ENCODE measurements at regions not wholly inside any gene's neighbourhood (a gene's known extent, or its start where the extent isn't known, plus 50 kb on each side); places are given as distances from the start of the nearest gene placed in this dataset.

- intact Hi-C loops (cut with DNase I): loop anchor here (5.0 to 10.0 kb wide), 3 partner anchors 38 to 386 kb away; no protein-coding TSS in a partner anchor
- ATAC-seq (no peak), DNase-seq (ENCODE audit: missing footprints) (no peak)
Measured at GRCh38 chr1:221200464-221200863, 321.2 kb downstream of the HLX start.

DNA sequence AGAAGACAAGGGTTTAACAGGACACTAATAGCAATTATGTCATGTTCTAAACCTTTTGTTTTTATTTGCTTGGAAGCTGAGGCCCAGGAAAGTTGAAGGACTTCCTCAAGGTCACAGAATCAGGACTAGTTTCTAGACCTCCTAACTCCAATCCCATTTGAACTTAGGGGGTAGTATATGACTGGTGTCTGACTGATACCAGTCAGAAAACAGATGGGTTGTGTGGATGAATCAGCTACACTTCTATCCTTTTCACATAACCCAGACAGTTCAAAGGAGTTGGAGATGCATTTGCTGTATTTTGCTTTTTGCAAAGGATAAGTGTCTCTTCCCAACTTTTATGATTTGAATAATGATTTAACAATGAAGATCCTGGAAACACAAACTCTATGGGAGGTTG is 322.5 kb downstream of the HLX start:
- intact Hi-C loops (cut with DNase I): loop anchor here (2.0 to 10.0 kb wide), 4 partner anchors 39 to 387 kb away; no protein-coding TSS in a partner anchor
- ATAC-seq (no peak), DNase-seq (ENCODE audit: missing footprints) (no peak)

DNA sequence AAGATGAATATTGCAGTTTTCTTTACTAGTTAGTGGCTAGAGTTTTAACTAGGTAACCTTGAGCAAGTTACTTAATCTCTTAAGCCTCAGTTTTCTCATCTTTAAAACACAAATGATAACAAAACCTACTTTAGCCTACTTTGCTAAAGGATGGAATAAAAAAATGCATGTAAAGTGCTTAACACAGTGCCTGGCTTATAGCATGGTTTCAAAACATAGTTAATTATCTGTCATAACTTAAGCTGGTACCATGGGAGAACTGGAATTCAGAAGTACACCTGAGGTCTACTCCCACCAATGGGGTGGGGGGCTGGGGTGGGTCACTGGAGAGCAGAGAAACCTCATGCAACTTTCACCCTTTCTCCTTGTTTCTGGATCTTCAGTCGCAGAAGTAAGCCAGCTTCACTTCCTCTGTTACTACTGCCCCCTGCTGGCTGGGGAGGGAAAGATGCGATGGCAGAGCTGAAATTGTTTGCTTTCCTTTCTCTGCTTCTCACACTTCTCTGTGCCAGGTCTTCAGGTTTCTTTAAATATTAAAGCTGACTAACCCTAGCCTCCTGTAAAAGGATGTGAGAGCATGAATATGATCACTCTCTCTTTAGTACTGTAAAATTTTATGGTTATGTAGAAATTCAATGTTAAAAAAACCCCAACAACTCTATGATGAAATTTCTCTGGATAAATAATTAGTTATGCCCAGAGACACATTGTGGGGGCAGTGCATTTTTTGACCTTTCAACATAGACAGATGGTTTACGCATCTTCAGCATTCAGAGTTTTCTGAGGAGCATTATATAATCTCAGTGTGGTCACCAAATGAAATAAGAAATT is 324.2 kb downstream of the HLX start:
- intact Hi-C loops (cut with DNase I): loop anchor here (2.0 to 10.0 kb wide), 7 partner anchors 27 to 389 kb away; no protein-coding TSS in a partner anchor
- ATAC-seq: peak; percentile 53

DNA sequence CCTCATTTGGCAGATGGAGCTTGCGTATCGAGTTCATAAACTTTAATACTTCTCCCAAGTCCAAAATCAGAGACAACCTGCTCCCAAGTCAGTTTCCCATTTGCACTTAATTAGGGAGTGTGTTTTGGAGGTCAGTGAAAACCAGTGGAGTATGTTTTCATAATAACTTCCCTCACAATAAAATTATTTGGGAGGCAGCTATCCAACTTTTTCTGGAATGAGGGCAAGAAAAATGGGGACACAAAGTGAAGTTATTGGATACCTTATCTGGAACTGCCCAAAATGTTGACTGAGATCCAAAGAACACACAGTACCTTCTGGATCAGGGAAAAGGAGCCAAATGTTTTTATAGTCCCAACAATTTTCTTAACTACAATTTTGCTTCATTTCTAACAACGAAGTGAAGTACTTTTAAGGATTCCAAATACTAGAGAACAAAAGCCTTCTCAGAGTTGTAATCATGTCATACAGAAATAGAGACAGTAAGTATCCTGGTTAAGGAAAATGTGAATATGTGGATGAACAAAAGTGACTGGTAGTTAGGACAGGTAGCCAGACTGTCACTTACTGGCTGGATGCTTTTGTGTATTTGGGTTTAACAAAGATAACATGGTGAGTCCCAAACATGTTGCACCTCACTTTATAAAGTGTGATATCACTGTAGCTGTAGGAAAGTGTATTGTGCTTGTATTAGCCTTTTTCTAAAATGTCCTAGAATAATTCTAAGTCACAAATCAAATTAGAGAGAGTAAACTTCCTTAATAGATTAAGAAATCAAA is 325.0 kb downstream of the HLX start:
- no peak for DNase-seq (ENCODE audit: missing footprints)
- intact Hi-C loops (cut with DNase I): loop anchor here (2.0 to 10.0 kb wide), 6 partner anchors 27 to 389 kb away; no protein-coding TSS in a partner anchor
- peak; percentile 91 for ATAC-seq

More for the DNA sequence above, 324.2 kb downstream of the HLX start:
- DNase-seq (ENCODE audit: missing footprints): peak; percentile 87

- DNase-seq (ENCODE audit: missing footprints): no peak
- no peak for ATAC-seq
- intact Hi-C loops (cut with DNase I): loop anchor here (10.0 kb wide), 2 partner anchors 229 to 391 kb away; no protein-coding TSS in a partner anchor
Measured at GRCh38 chr1:221206076-221206475, 326.8 kb downstream of the HLX start.

- intact Hi-C loops (cut with DNase I): no loop called here
- no peak for ATAC-seq
Measured at GRCh38 chr1:221212926-221213325, 333.7 kb downstream of the HLX start.

DNA sequence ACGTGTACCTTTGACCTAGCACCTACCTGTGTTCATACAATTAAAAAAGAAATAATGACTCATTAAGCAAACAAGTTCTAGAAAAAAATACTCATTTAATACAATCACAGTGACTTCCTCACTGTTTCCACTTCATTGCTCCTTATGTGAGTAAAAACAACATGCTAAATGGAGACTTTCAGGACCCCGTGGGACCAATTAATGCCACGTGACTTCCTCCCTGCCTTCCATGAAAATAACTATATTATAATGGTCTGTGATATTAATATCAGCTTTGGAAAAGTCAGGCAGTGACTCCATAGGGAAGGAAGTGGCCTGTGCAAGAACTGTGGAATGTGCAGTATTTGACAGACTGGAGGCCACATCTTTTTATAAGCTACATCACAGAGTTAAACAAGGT is 337.8 kb downstream of the HLX start:
- peak; percentile 45 for DNase-seq (ENCODE audit: missing footprints)
- peak; percentile 48 for ATAC-seq
- intact Hi-C loops (cut with DNase I): no loop called here

More at GRCh38 chr1:221212926-221213325, 333.7 kb downstream of the HLX start:
- no peak for DNase-seq (ENCODE audit: missing footprints)

DNA sequence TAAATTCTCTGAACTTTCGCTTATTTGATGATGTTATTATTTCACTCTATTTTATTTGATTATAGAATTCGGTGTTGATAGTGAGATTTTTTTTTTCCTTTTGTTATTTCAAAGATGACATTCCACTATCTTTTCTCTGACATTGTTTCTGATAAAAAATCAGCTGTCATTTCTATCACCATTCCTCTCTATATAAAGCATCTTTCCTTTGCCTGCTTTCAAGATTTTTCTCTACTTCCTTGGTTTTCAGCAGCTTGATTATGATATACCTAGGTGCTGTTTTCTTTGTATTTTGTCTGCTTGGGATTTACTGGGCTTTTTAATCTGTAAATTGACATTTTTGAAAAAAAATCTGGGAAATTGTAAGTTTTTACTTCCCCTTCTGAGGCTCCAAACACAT is 344.0 kb downstream of the HLX start:
- intact Hi-C loops (cut with DNase I): no loop called here
- no peak for DNase-seq (ENCODE audit: missing footprints)
- ATAC-seq: no peak

DNA sequence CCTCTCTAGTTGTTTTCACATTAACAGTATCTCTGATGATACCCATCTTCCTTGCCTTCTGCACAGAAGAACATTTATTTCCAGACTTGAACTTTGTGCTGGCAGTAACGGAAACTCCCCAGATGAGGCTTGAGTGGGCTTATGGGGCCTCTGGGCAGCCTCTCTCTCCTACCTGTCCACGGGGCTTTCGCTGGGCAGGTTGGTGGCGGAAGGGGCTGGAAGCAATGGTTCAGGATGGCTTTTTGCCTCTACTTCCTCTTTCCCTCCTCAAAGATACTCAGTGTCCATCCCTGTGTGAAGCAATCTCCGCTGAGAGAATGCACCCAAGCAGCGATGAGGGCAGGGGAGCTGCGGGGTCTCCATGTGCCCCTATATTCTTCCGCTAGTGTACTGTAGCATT is 348.2 kb downstream of the HLX start:
- no peak for DNase-seq (ENCODE audit: missing footprints)
- no peak for ATAC-seq
- intact Hi-C loops (cut with DNase I): no loop called here

- intact Hi-C loops (cut with DNase I): no loop called here
- no peak for DNase-seq (ENCODE audit: missing footprints)
Measured at GRCh38 chr1:221227872-221228337, 348.7 kb downstream of the HLX start.

DNA sequence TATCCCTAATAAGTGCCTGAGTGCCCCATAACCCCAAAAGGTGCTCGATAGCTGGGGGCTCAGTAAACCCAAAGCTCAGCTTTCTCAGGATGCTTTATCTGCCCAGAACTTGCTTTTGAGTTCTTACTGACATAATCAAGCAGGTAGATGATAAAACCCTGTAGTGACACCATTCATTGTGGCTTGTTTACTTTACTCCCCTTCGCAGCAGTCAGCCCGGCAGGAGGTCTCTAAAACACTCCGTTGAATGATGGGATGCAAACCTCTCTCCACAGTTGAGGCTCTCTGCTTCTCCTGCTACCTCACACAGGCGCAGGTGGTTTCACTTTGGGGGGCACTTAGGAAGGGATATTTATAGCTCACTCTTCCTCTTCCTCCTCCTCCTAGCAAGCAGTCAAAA is 349.4 kb downstream of the HLX start:
- DNase-seq (ENCODE audit: missing footprints) (no peak), ATAC-seq (no peak)
- intact Hi-C loops (cut with DNase I): no loop called here

More at GRCh38 chr1:221227872-221228337, 348.7 kb downstream of the HLX start:
- ATAC-seq: no peak

GRCh38 chr1:221230605-221231004 is 351.4 kb downstream of the HLX start:
- DNase-seq (ENCODE audit: missing footprints) (no peak), ATAC-seq (peak; percentile 90)
- intact Hi-C loops (cut with DNase I): loop anchor here (2.0 kb wide), 1 partner anchor 26 kb away; no protein-coding TSS in a partner anchor

GRCh38 chr1:221234791-221235190 is 355.5 kb downstream of the HLX start:
- DNase-seq (ENCODE audit: missing footprints) (no peak), ATAC-seq (no peak)
- intact Hi-C loops (cut with DNase I): no loop called here

- DNase-seq (ENCODE audit: missing footprints) (no peak), ATAC-seq (no peak)
- intact Hi-C loops (cut with DNase I): no loop called here
Measured at GRCh38 chr1:221237587-221237986, 358.3 kb downstream of the HLX start.

GRCh38 chr1:221239181-221239580 is 359.9 kb downstream of the HLX start:
- ATAC-seq: no peak
- intact Hi-C loops (cut with DNase I): no loop called here
- no peak for DNase-seq (ENCODE audit: missing footprints)

GRCh38 chr1:221239792-221240191 is 360.5 kb downstream of the HLX start:
- ATAC-seq (no peak), DNase-seq (ENCODE audit: missing footprints) (no peak)
- intact Hi-C loops (cut with DNase I): no loop called here

GRCh38 chr1:221240690-221241089 is 361.4 kb downstream of the HLX start:
- intact Hi-C loops (cut with DNase I): no loop called here
- DNase-seq (ENCODE audit: missing footprints): no peak
- no peak for ATAC-seq

DNA sequence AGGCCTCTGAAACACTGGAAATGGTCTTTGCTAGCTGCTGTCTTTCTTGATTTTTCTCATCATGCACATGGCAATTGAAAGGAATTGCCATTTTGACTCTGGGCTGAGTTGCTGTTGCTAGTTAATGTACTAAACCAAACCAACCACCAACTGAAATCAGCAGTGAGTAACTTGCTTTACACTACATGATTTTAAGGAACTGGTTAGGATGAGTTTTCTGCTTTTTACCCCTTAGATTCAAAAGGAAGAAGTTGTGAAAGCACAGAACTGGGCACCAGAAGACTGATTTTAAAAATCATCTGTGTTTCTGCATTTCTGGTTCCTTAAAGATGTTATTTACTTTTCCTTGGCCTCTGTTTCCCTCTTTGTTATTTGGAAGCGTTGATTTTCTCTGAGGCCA is 361.9 kb downstream of the HLX start:
- intact Hi-C loops (cut with DNase I): no loop called here
- ATAC-seq: no peak
- no peak for DNase-seq (ENCODE audit: missing footprints)

- intact Hi-C loops (cut with DNase I): no loop called here
- ATAC-seq: no peak
Measured at GRCh38 chr1:221241592-221241991, 362.3 kb downstream of the HLX start.

More at GRCh38 chr1:221241592-221241991, 362.3 kb downstream of the HLX start:
- no peak for DNase-seq (ENCODE audit: missing footprints)
